GM18511 (cell line): ENCODE measurements at regions not wholly inside any gene's neighbourhood (a gene's known extent, or its start where the extent isn't known, plus 50 kb on each side); places are given as distances from the start of the nearest gene placed in this dataset.

Experiments used
- ATAC-seq: cut with Tn5 transposase; IDR thresholded peaks from one replicate; pipeline ENCODE4 v1.9.1; 2021; ENCODE audit warnings: mild to moderate bottlenecking, moderate library complexity; ENCODE audit not compliant: unreplicated experiment

GRCh38 chr9:21561502-21561901 lies 79.4 kb upstream of the IFNE start:
- no peak for ATAC-seq

- ATAC-seq = no peak
Measured at GRCh38 chr9:21564175-21564574, 82.1 kb upstream of the IFNE start.

GRCh38 chr9:21565155-21565554 lies 83.0 kb upstream of the IFNE start:
- no peak for ATAC-seq

GRCh38 chr9:21567926-21568325 lies 85.8 kb upstream of the IFNE start:
- no peak for ATAC-seq

GRCh38 chr9:21568484-21568883 lies 86.4 kb upstream of the IFNE start:
- ATAC-seq = no peak

- no peak for ATAC-seq
Measured at GRCh38 chr9:21569721-21570120, 87.6 kb upstream of the IFNE start.

GRCh38 chr9:21570643-21571275 lies 88.6 kb upstream of the IFNE start:
- ATAC-seq = no peak

GRCh38 chr9:21574261-21574660 lies 92.1 kb upstream of the IFNE start:
- ATAC-seq = no peak

- peak; percentile 45 for ATAC-seq
Measured at GRCh38 chr9:21576331-21577189, 94.4 kb upstream of the IFNE start.

- ATAC-seq = no peak
Measured at GRCh38 chr9:21579247-21579671, 97.1 kb upstream of the IFNE start.

GRCh38 chr9:21579743-21580142 lies 97.6 kb upstream of the IFNE start:
- no peak for ATAC-seq

GRCh38 chr9:21580636-21581378 lies 98.7 kb upstream of the IFNE start:
- no peak for ATAC-seq

- no peak for ATAC-seq
Measured at GRCh38 chr9:21583628-21584377, 101.7 kb upstream of the IFNE start.

- no peak for ATAC-seq
Measured at GRCh38 chr9:21584890-21585289, 102.8 kb upstream of the IFNE start.

GRCh38 chr9:21585756-21586752 lies 103.9 kb upstream of the IFNE start:
- no peak for ATAC-seq

- ATAC-seq = no peak
Measured at GRCh38 chr9:21589344-21590056, 107.4 kb upstream of the IFNE start.

GRCh38 chr9:21590058-21590996 lies 108.2 kb upstream of the IFNE start:
- no peak for ATAC-seq
